ENCODE measurements at regions not wholly inside any gene's neighbourhood (a gene's known extent, or its start where the extent isn't known, plus 50 kb on each side); places are given as distances from the start of the nearest gene placed in this dataset.

GRCh38 chr2:64246962-64247361, 102.7 kb upstream of the PELI1 start:
- no peaks in the 10 kb centered on the region for H3K9me3 ChIP-seq (ENCODE audit: low read depth)
- no peaks in the 10 kb centered on the region for H3K27me3 ChIP-seq
- no peaks in the 10 kb centered on the region for H3K9me2 ChIP-seq (replicated peaks; ENCODE audit: insufficient read depth)
- 39% methylated on average over 1 of the region's 1 CpG for WGBS (ENCODE audit: low lambda C conversion rate, missing lambda C conversion rate)
- H3K27ac ChIP-seq, result peak overlapping the region; percentile 67
- no peak overlapping the region for H3K4me3 ChIP-seq
- H3K4me1 ChIP-seq (ENCODE audit: insufficient read depth), result peaks cover 3% of the 10 kb centered on the region
- no peaks in the 10 kb centered on the region for H4K20me1 ChIP-seq (ENCODE audit: insufficient read depth, poor library complexity, severe bottlenecking)
- no peaks in the 10 kb centered on the region for H3K36me3 ChIP-seq (replicated peaks; ENCODE audit: insufficient read depth, low read depth)
- H3K4me2 ChIP-seq, result no peak overlapping the region
- H2AFZ ChIP-seq, result peak overlapping the region; percentile 26
- TF ChIP-seq EZH2 (IDR thresholded peaks at IDR 0.05; ENCODE audit: borderline replicate concordance) (no peak), EZH2phosphoT487 (IDR thresholded peaks at IDR 0.05; ENCODE audit: low read depth, severe bottlenecking, unreplicated experiment) (no peak)
- TF ChIP-seq, protein P1, sequence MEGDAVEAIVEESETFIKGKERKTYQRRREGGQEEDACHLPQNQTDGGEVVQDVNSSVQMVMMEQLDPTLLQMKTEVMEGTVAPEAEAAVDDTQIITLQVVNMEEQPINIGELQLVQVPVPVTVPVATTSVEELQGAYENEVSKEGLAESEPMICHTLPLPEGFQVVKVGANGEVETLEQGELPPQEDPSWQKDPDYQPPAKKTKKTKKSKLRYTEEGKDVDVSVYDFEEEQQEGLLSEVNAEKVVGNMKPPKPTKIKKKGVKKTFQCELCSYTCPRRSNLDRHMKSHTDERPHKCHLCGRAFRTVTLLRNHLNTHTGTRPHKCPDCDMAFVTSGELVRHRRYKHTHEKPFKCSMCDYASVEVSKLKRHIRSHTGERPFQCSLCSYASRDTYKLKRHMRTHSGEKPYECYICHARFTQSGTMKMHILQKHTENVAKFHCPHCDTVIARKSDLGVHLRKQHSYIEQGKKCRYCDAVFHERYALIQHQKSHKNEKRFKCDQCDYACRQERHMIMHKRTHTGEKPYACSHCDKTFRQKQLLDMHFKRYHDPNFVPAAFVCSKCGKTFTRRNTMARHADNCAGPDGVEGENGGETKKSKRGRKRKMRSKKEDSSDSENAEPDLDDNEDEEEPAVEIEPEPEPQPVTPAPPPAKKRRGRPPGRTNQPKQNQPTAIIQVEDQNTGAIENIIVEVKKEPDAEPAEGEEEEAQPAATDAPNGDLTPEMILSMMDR (IDR thresholded peaks at IDR 0.05; ENCODE audit: poor library complexity), result no peak
- H3K79me2 ChIP-seq, result no peaks in the 10 kb centered on the region
- no peak for DNase-seq (ENCODE audit: low spot score)

DNA sequence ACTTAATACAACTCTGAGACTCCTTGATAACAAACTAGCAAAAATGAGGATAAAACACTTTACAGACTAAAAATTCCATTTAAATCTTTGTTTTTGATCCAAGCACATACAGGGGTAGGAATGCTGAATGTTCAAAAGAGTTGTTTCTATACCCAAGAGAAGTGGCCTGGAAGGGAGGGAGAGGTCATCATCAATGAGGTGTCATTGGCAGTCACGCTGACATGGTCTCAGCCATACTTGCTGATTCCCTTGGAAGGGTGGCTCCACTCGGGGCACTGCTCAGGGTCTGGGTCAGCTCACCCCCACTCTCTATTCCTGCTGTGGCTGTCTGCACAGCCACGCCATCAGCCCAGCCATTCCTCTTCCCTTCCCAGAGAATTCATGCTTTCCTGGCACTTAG, 105.2 kb upstream of the PELI1 start:
- Histone ChIP-seq H3K79me2 (no peaks in the 10 kb centered on the region), H3K36me3 (replicated peaks; ENCODE audit: insufficient read depth, low read depth) (no peaks in the 10 kb centered on the region), H4K20me1 (ENCODE audit: insufficient read depth, poor library complexity, severe bottlenecking) (no peaks in the 10 kb centered on the region), H3K27ac (no peak overlapping the region), H3K9me2 (replicated peaks; ENCODE audit: insufficient read depth) (no peaks in the 10 kb centered on the region), H2AFZ (no peak overlapping the region), H3K9me3 (ENCODE audit: low read depth) (no peaks in the 10 kb centered on the region), H3K4me1 (ENCODE audit: insufficient read depth) (no peaks in the 10 kb centered on the region), H3K4me2 (no peak overlapping the region), H3K27me3 (no peaks in the 10 kb centered on the region), H3K4me3 (no peak overlapping the region)
- TF ChIP-seq EZH2phosphoT487 (IDR thresholded peaks at IDR 0.05; ENCODE audit: low read depth, severe bottlenecking, unreplicated experiment), result no peak
- no peak for TF ChIP-seq EZH2 (IDR thresholded peaks at IDR 0.05; ENCODE audit: borderline replicate concordance)
- TF ChIP-seq, protein P1 (IDR thresholded peaks at IDR 0.05; ENCODE audit: poor library complexity), result no peak
- 100% methylated on average over 3 of the region's 3 CpGs for WGBS (ENCODE audit: low lambda C conversion rate, missing lambda C conversion rate)
- no peak for DNase-seq (ENCODE audit: low spot score)

DNA sequence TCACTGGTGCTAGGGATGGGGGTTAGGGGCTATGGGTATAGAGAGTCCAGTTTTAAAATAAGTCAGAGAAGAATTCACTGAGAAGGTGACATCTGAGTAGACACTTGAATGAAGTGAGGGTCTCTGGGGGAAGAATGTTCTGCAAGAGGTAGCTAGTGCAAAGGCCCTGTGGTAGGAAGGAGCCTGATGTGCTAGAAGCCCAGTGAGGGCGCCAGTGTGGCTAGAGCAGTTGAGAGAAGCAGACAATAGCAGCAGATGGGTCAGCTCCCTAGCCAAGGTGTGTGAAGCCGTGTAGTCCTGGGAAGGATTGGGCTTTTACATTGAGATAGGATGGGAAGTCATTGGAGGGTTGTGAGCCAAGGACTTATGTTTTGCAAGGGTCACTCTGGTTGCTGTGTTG, 105.8 kb upstream of the PELI1 start:
- Histone ChIP-seq H3K36me3 (replicated peaks; ENCODE audit: insufficient read depth, low read depth) (no peaks in the 10 kb centered on the region), H3K4me2 (no peak overlapping the region), H3K4me3 (no peak overlapping the region), H4K20me1 (ENCODE audit: insufficient read depth, poor library complexity, severe bottlenecking) (no peaks in the 10 kb centered on the region), H3K9me3 (ENCODE audit: low read depth) (no peaks in the 10 kb centered on the region), H3K27ac (no peak overlapping the region), H3K79me2 (no peaks in the 10 kb centered on the region), H3K4me1 (ENCODE audit: insufficient read depth) (no peaks in the 10 kb centered on the region), H3K9me2 (replicated peaks; ENCODE audit: insufficient read depth) (no peaks in the 10 kb centered on the region), H3K27me3 (no peaks in the 10 kb centered on the region), H2AFZ (no peak overlapping the region)
- no peak for DNase-seq (ENCODE audit: low spot score)
- 96% methylated on average over 2 of the region's 2 CpGs for WGBS (ENCODE audit: low lambda C conversion rate, missing lambda C conversion rate)
- TF ChIP-seq, protein P1 (IDR thresholded peaks at IDR 0.05; ENCODE audit: poor library complexity), result no peak
- TF ChIP-seq EZH2 (IDR thresholded peaks at IDR 0.05; ENCODE audit: borderline replicate concordance) (no peak), EZH2phosphoT487 (IDR thresholded peaks at IDR 0.05; ENCODE audit: low read depth, severe bottlenecking, unreplicated experiment) (no peak)
